Islet precursor cell (in vitro differentiated cells): ENCODE measurements at regions not wholly inside any gene's neighbourhood (a gene's known extent, or its start where the extent isn't known, plus 50 kb on each side); places are given as distances from the start of the nearest gene placed in this dataset.

Experiments used
- DNase-seq: peaks from one replicate; pipeline ENCODE4 v3.0.0-alpha.2; 2018

- DNase-seq = no peak
Measured at GRCh38 chr18:25710981-25711380, 359.0 kb upstream of the ZNF521 start.

GRCh38 chr18:25705650-25706049 is 353.7 kb upstream of the ZNF521 start:
- no peak for DNase-seq

GRCh38 chr18:25704494-25704893 is 352.5 kb upstream of the ZNF521 start:
- no peak for DNase-seq

- DNase-seq = no peak
Measured at GRCh38 chr18:25704071-25704470, 352.1 kb upstream of the ZNF521 start.

- peak; percentile 77 for DNase-seq
Measured at GRCh38 chr18:25701821-25702220, 349.9 kb upstream of the ZNF521 start.

GRCh38 chr18:25686960-25687500 is 335.1 kb upstream of the ZNF521 start:
- DNase-seq = no peak

GRCh38 chr18:25685088-25685487 is 333.1 kb upstream of the ZNF521 start:
- no peak for DNase-seq

GRCh38 chr18:25679491-25679890 is 327.5 kb upstream of the ZNF521 start:
- DNase-seq = no peak

GRCh38 chr18:25678221-25678620 is 326.3 kb upstream of the ZNF521 start:
- no peak for DNase-seq

- peak; percentile 76 for DNase-seq
Measured at GRCh38 chr18:25675123-25675850, 323.3 kb upstream of the ZNF521 start.

GRCh38 chr18:25674183-25674582 is 322.2 kb upstream of the ZNF521 start:
- no peak for DNase-seq

- no peak for DNase-seq
Measured at GRCh38 chr18:25672490-25672889, 320.5 kb upstream of the ZNF521 start.

GRCh38 chr18:25669741-25670140 is 317.8 kb upstream of the ZNF521 start:
- DNase-seq = no peak

- DNase-seq = no peak
Measured at GRCh38 chr18:25662272-25662671, 310.3 kb upstream of the ZNF521 start.

GRCh38 chr18:25661831-25662230 is 309.9 kb upstream of the ZNF521 start:
- DNase-seq = peak; percentile 85

GRCh38 chr18:25659541-25659940 is 307.6 kb upstream of the ZNF521 start:
- DNase-seq = no peak

- DNase-seq = no peak
Measured at GRCh38 chr18:25658476-25658875, 306.5 kb upstream of the ZNF521 start.

- no peak for DNase-seq
Measured at GRCh38 chr18:25651553-25651952, 299.6 kb upstream of the ZNF521 start.

GRCh38 chr18:25650201-25650941 is 298.4 kb upstream of the ZNF521 start:
- peak; percentile 69 for DNase-seq

GRCh38 chr18:25648716-25649260 is 296.8 kb upstream of the ZNF521 start:
- DNase-seq = no peak

- no peak for DNase-seq
Measured at GRCh38 chr18:25647404-25647803, 295.4 kb upstream of the ZNF521 start.

GRCh38 chr18:25646971-25647370 is 295.0 kb upstream of the ZNF521 start:
- DNase-seq = no peak

- DNase-seq = no peak
Measured at GRCh38 chr18:25639596-25639995, 287.6 kb upstream of the ZNF521 start.

GRCh38 chr18:25633563-25633962 is 281.6 kb upstream of the ZNF521 start:
- DNase-seq = no peak
